ENCODE measurements at regions not wholly inside any gene's neighbourhood (a gene's known extent, or its start where the extent isn't known, plus 50 kb on each side); places are given as distances from the start of the nearest gene placed in this dataset.

DNA sequence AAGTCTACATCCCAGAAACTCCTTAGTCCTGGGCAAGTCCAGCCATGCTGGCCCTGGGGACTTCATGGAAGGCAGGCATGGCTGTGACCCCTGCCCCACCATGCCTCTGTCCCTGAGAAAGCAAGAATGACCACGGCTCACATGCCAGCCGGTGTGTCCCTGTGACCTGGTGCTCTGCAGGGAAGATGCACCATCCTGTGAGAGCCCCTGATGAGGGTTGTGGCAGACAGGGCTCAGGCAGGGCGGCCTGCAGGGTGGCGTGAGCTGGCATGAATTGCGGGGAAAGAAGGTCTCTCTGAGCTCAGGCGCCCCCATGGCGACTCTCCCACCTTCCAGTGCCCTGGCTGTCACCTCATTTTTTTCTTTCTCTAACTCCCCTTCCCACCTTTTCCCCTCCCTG lies 260.3 kb downstream of the RBFOX3 start:
- TF ChIP-seq, protein P1, sequence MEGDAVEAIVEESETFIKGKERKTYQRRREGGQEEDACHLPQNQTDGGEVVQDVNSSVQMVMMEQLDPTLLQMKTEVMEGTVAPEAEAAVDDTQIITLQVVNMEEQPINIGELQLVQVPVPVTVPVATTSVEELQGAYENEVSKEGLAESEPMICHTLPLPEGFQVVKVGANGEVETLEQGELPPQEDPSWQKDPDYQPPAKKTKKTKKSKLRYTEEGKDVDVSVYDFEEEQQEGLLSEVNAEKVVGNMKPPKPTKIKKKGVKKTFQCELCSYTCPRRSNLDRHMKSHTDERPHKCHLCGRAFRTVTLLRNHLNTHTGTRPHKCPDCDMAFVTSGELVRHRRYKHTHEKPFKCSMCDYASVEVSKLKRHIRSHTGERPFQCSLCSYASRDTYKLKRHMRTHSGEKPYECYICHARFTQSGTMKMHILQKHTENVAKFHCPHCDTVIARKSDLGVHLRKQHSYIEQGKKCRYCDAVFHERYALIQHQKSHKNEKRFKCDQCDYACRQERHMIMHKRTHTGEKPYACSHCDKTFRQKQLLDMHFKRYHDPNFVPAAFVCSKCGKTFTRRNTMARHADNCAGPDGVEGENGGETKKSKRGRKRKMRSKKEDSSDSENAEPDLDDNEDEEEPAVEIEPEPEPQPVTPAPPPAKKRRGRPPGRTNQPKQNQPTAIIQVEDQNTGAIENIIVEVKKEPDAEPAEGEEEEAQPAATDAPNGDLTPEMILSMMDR (conservative IDR thresholded peaks at IDR 0.05; ENCODE audit: low read depth, low read length): no peak
- DNase-seq (ENCODE audit: low read depth): no peak
- H3K4me3 ChIP-seq (ENCODE audit: low read depth, low read length): no peak overlapping the region

DNA sequence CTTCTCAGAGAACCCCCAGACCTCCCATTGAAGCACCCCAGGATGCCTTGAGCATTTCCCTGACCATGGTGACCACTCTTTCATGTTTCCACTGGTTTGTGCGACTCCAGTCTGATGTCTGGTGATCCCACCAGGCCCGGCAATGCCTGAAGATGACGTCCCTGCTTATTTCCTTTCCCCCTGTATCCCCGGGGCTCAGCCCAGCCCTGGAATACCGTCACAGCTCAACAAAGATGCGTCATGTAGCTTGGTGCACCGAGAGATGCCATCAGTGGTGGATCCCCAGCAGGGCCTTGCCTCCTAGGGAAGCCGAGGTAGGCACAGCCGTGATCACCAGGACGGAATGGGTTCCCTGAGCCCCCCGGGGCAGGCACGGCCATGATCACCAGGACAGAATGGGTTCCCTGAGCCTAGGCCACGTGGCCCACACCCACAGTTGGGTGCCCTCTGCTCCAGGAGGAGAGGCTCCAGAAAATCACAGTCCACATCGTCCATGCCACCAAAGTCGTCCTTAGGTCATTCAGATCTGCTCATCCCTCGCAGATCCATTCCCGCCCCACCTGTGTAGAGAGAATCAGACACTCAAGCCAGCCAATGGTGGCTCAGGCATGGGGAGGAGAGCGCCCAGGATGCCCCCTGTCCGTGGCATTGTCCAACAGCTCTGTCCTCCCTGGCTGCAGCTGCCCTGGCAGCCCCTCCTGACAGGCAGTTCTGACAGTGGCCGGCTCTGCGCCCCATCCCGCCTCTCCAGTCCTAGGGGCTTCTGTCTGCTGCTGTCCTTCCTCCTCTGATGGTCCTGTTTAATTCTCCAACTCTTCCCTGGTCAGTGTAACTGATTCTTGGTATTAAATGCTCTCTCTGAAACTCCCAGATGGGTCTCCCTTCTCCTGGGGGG lies 261.1 kb downstream of the RBFOX3 start:
- no peak overlapping the region for H3K4me3 ChIP-seq (ENCODE audit: low read depth, low read length)
- no peak for DNase-seq (ENCODE audit: low read depth)
- TF ChIP-seq, protein P1 (conservative IDR thresholded peaks at IDR 0.05; ENCODE audit: low read depth, low read length): no peak

DNA sequence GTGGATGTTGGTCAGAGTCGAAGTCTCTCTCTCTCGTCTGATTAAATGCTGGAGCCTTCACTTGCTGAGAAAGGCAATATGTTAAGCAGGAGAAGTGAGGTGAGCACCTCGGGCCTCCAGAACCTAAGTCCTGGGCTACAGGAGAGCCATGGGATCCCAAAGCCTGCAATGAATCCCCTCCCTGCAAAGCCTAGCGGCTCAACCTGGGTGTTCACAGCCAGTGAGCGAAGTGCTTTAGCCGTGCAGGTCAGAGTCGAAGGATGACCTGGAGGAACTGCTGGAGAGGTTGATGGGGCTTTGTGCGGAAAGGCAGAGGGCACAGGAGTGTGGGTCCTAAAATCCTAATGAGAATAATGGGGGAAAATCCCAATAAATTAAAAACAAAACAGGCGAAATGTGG lies 267.8 kb downstream of the ENGASE start:
- no peak for DNase-seq (ENCODE audit: low read depth)
- TF ChIP-seq, protein P1 (conservative IDR thresholded peaks at IDR 0.05; ENCODE audit: low read depth, low read length): no peak
- no peak overlapping the region for H3K4me3 ChIP-seq (ENCODE audit: low read depth, low read length)

DNA sequence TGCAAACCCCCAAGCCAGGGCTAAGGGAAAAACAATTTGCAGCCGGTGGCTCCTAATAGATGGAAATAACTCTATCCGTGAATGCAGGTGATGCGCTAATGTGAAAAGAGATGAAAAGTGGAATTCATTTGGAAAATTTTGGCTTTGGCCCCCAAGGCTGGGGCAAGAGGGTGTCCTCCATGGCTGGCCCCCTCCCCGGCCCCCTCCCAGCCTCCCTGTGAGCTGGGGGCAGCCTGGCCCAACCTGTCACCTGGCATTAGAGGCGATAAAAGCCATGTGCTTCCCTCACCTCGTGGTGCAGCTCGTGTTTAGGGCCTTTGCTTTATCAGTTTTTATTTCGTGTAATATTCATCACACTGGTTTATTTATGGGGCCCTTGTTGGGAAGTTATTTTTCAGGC lies 267.2 kb downstream of the ENGASE start:
- no peak for DNase-seq (ENCODE audit: low read depth)
- H3K4me3 ChIP-seq (ENCODE audit: low read depth, low read length): no peak overlapping the region
- TF ChIP-seq, protein P1 (conservative IDR thresholded peaks at IDR 0.05; ENCODE audit: low read depth, low read length): no peak

DNA sequence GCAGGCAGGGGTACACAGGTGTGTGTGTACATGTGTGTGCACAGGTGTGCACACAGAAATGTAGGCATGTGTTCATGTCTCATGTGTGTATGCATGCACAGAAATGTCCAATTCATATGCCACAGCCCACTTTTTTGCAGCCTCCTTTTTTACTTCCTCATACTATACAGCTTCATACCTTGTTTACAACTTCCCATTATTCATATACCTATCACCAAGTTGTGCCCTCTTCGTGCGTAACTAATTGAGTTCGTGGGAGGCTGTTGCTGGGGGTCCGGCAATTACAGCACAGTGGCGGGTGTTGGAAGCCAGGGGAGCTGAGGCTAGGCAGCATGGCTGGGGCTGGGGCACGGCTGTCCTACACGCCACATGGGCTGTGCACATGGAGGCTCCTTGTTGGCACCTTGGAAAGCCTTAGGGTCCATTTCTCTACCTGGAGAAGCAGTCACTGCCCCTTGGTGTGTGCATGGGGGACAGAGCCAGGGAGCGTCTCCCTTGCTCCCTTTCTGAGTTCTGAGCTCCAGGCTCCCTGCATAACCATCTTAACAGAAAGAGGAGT lies 266.7 kb downstream of the ENGASE start:
- TF ChIP-seq, protein P1 (conservative IDR thresholded peaks at IDR 0.05; ENCODE audit: low read depth, low read length): no peak
- no peak for DNase-seq (ENCODE audit: low read depth)
- H3K4me3 ChIP-seq (ENCODE audit: low read depth, low read length): no peak overlapping the region

DNA sequence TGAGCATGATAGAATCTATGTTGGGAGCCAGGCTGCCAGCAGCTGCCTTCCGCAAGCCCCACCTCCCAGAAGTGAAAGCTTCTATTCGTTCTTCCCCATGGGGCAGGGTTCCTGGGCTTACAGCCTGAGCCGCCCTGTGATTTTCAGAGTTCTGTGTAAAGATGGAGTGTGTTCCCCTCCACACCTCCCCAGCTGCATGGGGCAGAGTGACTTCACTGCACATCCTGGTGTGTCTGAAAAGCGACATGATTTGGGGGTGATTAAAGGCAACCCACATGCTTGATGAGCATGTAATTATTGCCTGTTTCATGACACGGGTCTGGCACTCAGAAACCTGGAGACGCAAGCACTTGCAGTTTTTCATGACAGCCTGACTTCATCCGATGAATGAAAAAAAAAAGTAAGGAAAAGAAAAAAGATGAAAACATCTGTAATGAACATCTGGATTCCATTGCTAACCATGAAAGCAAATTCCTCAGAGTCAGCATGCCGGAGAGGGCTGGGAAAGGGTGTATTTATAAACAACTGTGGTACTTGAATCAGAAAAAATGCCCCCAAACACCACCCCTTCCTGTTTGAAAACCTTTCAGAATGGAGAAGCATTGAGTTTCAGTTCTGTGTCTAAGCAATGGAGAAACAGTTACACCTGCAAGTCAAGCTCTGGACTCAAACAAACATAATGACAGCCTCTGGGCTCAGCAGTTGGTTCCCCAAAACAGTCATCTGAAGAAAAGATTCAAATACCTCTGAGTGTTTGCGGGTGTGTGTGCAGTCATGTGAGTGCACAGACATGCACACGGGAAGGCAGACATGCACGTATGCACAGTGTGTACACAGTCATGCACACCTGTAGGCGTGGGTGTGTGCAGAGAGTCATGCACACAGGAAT lies 266.0 kb downstream of the ENGASE start:
- DNase-seq (ENCODE audit: low read depth): no peak
- H3K4me3 ChIP-seq (ENCODE audit: low read depth, low read length): no peak overlapping the region

More for the DNA sequence above, 266.0 kb downstream of the ENGASE start:
- TF ChIP-seq, protein P1 (conservative IDR thresholded peaks at IDR 0.05; ENCODE audit: low read depth, low read length): no peak

Measured in epithelial cell of proximal tubule (primary cell).